ENCODE measurements at regions not wholly inside any gene's neighbourhood (a gene's known extent, or its start where the extent isn't known, plus 50 kb on each side); places are given as distances from the start of the nearest gene placed in this dataset.

DNA sequence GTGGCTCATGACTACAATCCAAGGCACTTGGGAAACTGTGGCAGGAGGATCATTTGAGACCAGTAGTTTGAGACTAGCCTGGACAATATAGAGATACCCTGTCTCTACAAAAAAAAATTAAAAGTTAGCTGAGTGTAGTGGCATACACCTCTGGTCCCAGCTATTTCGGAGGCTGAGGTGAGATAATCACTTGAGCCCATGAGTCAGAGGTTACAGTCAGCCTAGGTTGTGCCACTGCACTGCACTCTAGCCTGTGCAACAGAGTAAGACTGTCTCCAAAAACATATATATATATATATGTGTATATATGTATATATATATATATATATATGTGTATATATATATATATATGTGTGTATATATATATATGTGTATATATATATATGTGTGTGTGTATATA is 890.8 kb downstream of the NLGN4Y start:
- no peak overlapping the region for H3K27ac ChIP-seq (ENCODE audit: low read length)
- ATAC-seq (ENCODE audit: insufficient read depth, low read depth), result no peak
- H3K4me3 ChIP-seq (ENCODE audit: low read depth in 1 of 2, low read length in 2 of 2), result no peak overlapping the region
- H3K36me3 ChIP-seq (ENCODE audit: insufficient read depth, low read length), result no peaks in the 10 kb centered on the region
- TF ChIP-seq, protein P1, sequence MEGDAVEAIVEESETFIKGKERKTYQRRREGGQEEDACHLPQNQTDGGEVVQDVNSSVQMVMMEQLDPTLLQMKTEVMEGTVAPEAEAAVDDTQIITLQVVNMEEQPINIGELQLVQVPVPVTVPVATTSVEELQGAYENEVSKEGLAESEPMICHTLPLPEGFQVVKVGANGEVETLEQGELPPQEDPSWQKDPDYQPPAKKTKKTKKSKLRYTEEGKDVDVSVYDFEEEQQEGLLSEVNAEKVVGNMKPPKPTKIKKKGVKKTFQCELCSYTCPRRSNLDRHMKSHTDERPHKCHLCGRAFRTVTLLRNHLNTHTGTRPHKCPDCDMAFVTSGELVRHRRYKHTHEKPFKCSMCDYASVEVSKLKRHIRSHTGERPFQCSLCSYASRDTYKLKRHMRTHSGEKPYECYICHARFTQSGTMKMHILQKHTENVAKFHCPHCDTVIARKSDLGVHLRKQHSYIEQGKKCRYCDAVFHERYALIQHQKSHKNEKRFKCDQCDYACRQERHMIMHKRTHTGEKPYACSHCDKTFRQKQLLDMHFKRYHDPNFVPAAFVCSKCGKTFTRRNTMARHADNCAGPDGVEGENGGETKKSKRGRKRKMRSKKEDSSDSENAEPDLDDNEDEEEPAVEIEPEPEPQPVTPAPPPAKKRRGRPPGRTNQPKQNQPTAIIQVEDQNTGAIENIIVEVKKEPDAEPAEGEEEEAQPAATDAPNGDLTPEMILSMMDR (IDR thresholded peaks at IDR 0.05; ENCODE audit: borderline replicate concordance, extremely low read depth, low read length, poor library complexity, severe bottlenecking), result no peak
- TF ChIP-seq EZH2 (IDR thresholded peaks at IDR 0.05; ENCODE audit: borderline replicate concordance, low read depth, low read length, severe bottlenecking), result no peak
- no peak overlapping the region for H3K9ac ChIP-seq (ENCODE audit: low read depth, low read length)
- H3K9me3 ChIP-seq (ENCODE audit: insufficient read depth, low read length, severe bottlenecking), result no peaks in the 10 kb centered on the region
- no peaks in the 10 kb centered on the region for H3K79me2 ChIP-seq (ENCODE audit: insufficient read depth, low read length)
- no peak for DNase-seq
- H2AFZ ChIP-seq (ENCODE audit: low read depth, low read length), result no peak overlapping the region
- no peaks in the 10 kb centered on the region for H3K27me3 ChIP-seq (ENCODE audit: insufficient read depth, low read length, poor library complexity)
- H3K4me1 ChIP-seq (ENCODE audit: insufficient read depth, low read length), result no peaks in the 10 kb centered on the region; the same call in 1 of the 2 replicates
- H4K20me1 ChIP-seq (ENCODE audit: insufficient read depth, low read length), result no peaks in the 10 kb centered on the region
- H3K4me2 ChIP-seq (ENCODE audit: insufficient read depth, low read length), result no peak overlapping the region

DNA sequence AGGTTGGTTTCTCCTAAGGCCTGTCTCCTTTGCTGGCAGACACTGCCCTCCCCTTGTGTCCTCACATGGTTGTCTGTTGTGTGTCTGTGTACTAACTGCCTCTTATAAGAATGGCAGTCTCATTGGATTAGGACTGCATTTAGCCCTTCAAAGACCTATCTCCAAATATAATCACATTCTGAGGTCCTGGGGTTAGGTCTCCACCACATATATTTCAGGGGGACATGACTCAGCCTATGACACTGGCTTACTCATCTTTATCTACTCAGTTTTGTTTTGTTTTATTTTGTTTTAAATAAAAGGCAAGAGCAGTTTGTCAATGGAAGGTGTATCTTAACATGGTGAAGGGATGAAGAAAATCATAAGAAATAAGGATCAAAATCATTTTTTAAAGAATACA is 894.3 kb downstream of the NLGN4Y start:
- Histone ChIP-seq H3K27me3 (ENCODE audit: insufficient read depth, low read length, poor library complexity) (no peaks in the 10 kb centered on the region), H2AFZ (ENCODE audit: low read depth, low read length) (no peak overlapping the region), H4K20me1 (ENCODE audit: insufficient read depth, low read length) (no peaks in the 10 kb centered on the region), H3K9me3 (ENCODE audit: insufficient read depth, low read length, severe bottlenecking) (no peaks in the 10 kb centered on the region), H3K27ac (ENCODE audit: low read length) (no peak overlapping the region), H3K9ac (ENCODE audit: low read depth, low read length) (no peak overlapping the region), H3K79me2 (ENCODE audit: insufficient read depth, low read length) (no peaks in the 10 kb centered on the region), H3K4me1 (ENCODE audit: insufficient read depth, low read length) (peaks cover 13% of the 10 kb centered on the region), H3K4me2 (ENCODE audit: insufficient read depth, low read length) (no peak overlapping the region), H3K4me3 (ENCODE audit: low read depth in 1 of 2, low read length in 2 of 2) (no peak overlapping the region), H3K36me3 (ENCODE audit: insufficient read depth, low read length) (no peaks in the 10 kb centered on the region)
- TF ChIP-seq, protein P1 (IDR thresholded peaks at IDR 0.05; ENCODE audit: borderline replicate concordance, extremely low read depth, low read length, poor library complexity, severe bottlenecking), result no peak
- no peak for TF ChIP-seq EZH2 (IDR thresholded peaks at IDR 0.05; ENCODE audit: borderline replicate concordance, low read depth, low read length, severe bottlenecking)
- no peak for DNase-seq
- ATAC-seq (ENCODE audit: insufficient read depth, low read depth), result no peak

DNA sequence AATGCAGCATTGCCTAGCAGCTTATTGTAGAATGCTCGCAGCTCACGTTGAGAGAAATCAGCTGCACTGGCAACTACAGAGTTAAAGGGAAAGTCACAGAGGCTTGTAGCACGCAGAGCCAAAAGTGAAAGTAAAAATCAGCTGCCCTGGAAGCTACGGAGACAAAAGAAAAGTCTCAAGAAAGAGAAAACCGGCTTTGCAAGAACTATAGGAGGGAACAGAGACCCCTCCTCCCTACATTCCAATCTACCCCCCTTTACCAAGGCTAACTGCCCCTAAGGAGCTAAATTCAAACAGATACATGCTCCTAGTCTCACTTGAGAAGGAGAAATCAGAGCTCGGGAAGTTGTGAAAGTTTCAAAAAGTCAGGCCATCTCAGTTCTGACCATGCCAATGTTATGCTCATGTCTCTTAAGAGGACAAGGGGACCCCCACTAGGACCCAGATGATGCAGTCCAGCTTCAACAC is 900.4 kb downstream of the NLGN4Y start:
- no peaks in the 10 kb centered on the region for H3K27me3 ChIP-seq (ENCODE audit: insufficient read depth, low read length, poor library complexity)
- no peaks in the 10 kb centered on the region for H3K79me2 ChIP-seq (ENCODE audit: insufficient read depth, low read length)
- H2AFZ ChIP-seq (ENCODE audit: low read depth, low read length), result peak overlapping the region; percentile 77
- TF ChIP-seq, protein P1 (IDR thresholded peaks at IDR 0.05; ENCODE audit: borderline replicate concordance, extremely low read depth, low read length, poor library complexity, severe bottlenecking), result no peak
- no peak for TF ChIP-seq EZH2 (IDR thresholded peaks at IDR 0.05; ENCODE audit: borderline replicate concordance, low read depth, low read length, severe bottlenecking)
- H3K9me3 ChIP-seq (ENCODE audit: insufficient read depth, low read length, severe bottlenecking), result no peaks in the 10 kb centered on the region
- ATAC-seq (ENCODE audit: insufficient read depth, low read depth) (peak; percentile 89), DNase-seq (peak; percentile 60)
- no peaks in the 10 kb centered on the region for H4K20me1 ChIP-seq (ENCODE audit: insufficient read depth, low read length)
- H3K4me1 ChIP-seq (ENCODE audit: insufficient read depth, low read length), result peaks cover 41% of the 10 kb centered on the region
- peak overlapping the region; percentile 93 for H3K27ac ChIP-seq (ENCODE audit: low read length)
- H3K36me3 ChIP-seq (ENCODE audit: insufficient read depth, low read length), result no peaks in the 10 kb centered on the region
- H3K9ac ChIP-seq (ENCODE audit: low read depth, low read length), result peak overlapping the region; percentile 63
- H3K4me3 ChIP-seq (ENCODE audit: low read depth in 1 of 2, low read length in 2 of 2), result peak overlapping the region in 1 of 2 experiments; percentile 54; a peak in 3 of 4 replicates
- peak overlapping the region; percentile 67 for H3K4me2 ChIP-seq (ENCODE audit: insufficient read depth, low read length)
